K562 (cell line): ENCODE measurements at regions not wholly inside any gene's neighbourhood (a gene's known extent, or its start where the extent isn't known, plus 50 kb on each side); places are given as distances from the start of the nearest gene placed in this dataset.

Experiments
- ATAC-seq: fragments of 200-7000 bp; cut with Tn5 transposase; 3 replicates; pipeline ENCODE4 v1.9.1; 2020; ENCODE audit warnings: moderate library complexity
- BruUV-seq: library from RNA; stranded (reverse); fragments of 400-500 nt; replicated peaks from 2 replicates; lab custom pipeline; 2021; lab: Mats Ljungman, UMichigan
- CTCF ChIA-PET: fragments of 300-600 bp; formaldehyde crosslinking; extraction: SDS; loops from one replicate; lab custom pipeline; 2021; ENCODE audit warnings: low intra/inter-chr PET ratio; lab: Yijun Ruan, JAX
- POLR2A ChIA-PET: fragments of 300-600, 350-650 bp; sonication (Branson Sonifier 250); formaldehyde crosslinking; extraction: SDS; loops from one replicate; lab custom pipeline; 2021; ENCODE audit warnings: antibody characterized with exemption, inconsistent platforms; lab: Yijun Ruan, JAX
- DNase-seq, 4 experiments: peaks; one replicate each; pipeline versions ENCODE4 v3.0.0 to v3.0.0-alpha.2; 2011 to 2018; ENCODE audit warnings: low spot score in 3 of 4, mixed read lengths in 3 of 4; ENCODE audit errors: extremely low read depth in 1 of 4
- FAIRE-seq: peaks from 2 replicates; lab custom pipeline; 2011; peaks lifted over from hg19 to GRCh38; lab: Jason Lieb, UNC
- H2AFZ ChIP-seq: 2 replicates; pipeline ENCODE4 v1.6.0; 2011; ENCODE audit warnings: low read depth, low read length, control low read depth, inconsistent platforms
- H3K27ac ChIP-seq: fragments of 200-600 bp; 3 replicates; pipeline ENCODE4 v1.8.0; 2011; ENCODE audit warnings: low read depth, mild to moderate bottlenecking, control low read depth, inconsistent platforms, low read length, moderate library complexity, mixed read lengths; ENCODE audit errors: extremely low read depth
- H3K27me3 ChIP-seq, 2 experiments: fragments of 300-600 bp in 1 of 2; 2 replicates in 1 of 2; 3 replicates in 1 of 2; pipeline versions ENCODE4 v1.6.0 to v1.8.0; 2011; ENCODE audit warnings: inconsistent platforms in 2 of 2, low read length in 2 of 2, mild to moderate bottlenecking in 1 of 2, mixed read lengths in 1 of 2, moderate library complexity in 1 of 2; ENCODE audit not compliant: control insufficient read depth in 2 of 2, insufficient read depth in 2 of 2
- H3K36me3 ChIP-seq: fragments of 300-600 bp; 3 replicates; pipeline ENCODE4 v1.8.0; 2011; ENCODE audit warnings: mild to moderate bottlenecking, low read length, inconsistent platforms; ENCODE audit not compliant: control insufficient read depth, insufficient read depth
- H3K4me1 ChIP-seq, 2 experiments: fragments of 200-600 bp in 1 of 2; replicated peaks in 1 of 2; 2 replicates in 1 of 2; 3 replicates in 1 of 2; pipeline versions ENCODE4 v1.5.1 to v1.8.0; 2011; ENCODE audit warnings: inconsistent platforms in 2 of 2, low read length in 2 of 2, mild to moderate bottlenecking in 1 of 2, mixed read lengths in 1 of 2, moderate library complexity in 1 of 2; ENCODE audit not compliant: control insufficient read depth in 2 of 2, insufficient read depth in 2 of 2
- H3K4me2 ChIP-seq: 2 replicates; pipeline ENCODE4 v1.6.1; 2011; ENCODE audit warnings: low read length, control low read depth, inconsistent platforms, mixed read lengths; ENCODE audit not compliant: insufficient read depth
- H3K4me3 ChIP-seq: fragments of 200-600 bp; sonication (generic), shearing (Covaris generic); 2 replicates; pipeline ENCODE4 v1.5.1; 2016; ENCODE audit warnings: control low read depth, inconsistent platforms
- H3K79me2 ChIP-seq: fragments of 200-600 bp; 3 replicates; pipeline ENCODE4 v1.8.0; 2011; ENCODE audit warnings: low read length, inconsistent platforms; ENCODE audit not compliant: control insufficient read depth, insufficient read depth
- H3K9ac ChIP-seq, 2 experiments: 2 replicates each; pipeline versions ENCODE4 v1.6.0 to v1.6.1; 2011; ENCODE audit warnings: low read depth in 2 of 2, low read length in 2 of 2, control low read depth in 1 of 2, inconsistent platforms in 1 of 2, mild to moderate bottlenecking in 1 of 2, mixed read lengths in 1 of 2; ENCODE audit not compliant: insufficient read depth in 1 of 2
- H3K9me1 ChIP-seq: one replicate; pipeline ENCODE4 v1.6.0; 2011; ENCODE audit warnings: inconsistent platforms, mild to moderate bottlenecking, low read length, moderate library complexity; ENCODE audit not compliant: control insufficient read depth, insufficient read depth
- H3K9me3 ChIP-seq: replicated peaks from 2 replicates; pipeline ENCODE4 v1.5.1; 2011; ENCODE audit warnings: low read depth, low read length, inconsistent platforms; ENCODE audit not compliant: control insufficient read depth, insufficient read depth
- H4K20me1 ChIP-seq: replicated peaks from 2 replicates; pipeline ENCODE4 v1.6.1; 2011; ENCODE audit warnings: low read length, inconsistent platforms, mixed read lengths; ENCODE audit not compliant: control insufficient read depth, insufficient read depth
- FOXJ2 ChIP-seq: fragments of 200-800 bp; sonication (Bioruptor generic); IDR thresholded peaks from 2 replicates; pipeline ENCODE4 v1.6.1; 2016; ENCODE audit warnings: missing genetic modification characterization, missing compliant biosample characterization
- GTF2A2 ChIP-seq: IDR thresholded peaks from 2 replicates; pipeline ENCODE4 v1.6.1; 2016; ENCODE audit warnings: mild to moderate bottlenecking, missing genetic modification characterization, missing compliant biosample characterization
- HDGF ChIP-seq: fragments of 450-650 bp; IDR thresholded peaks from 2 replicates; pipeline ENCODE4 v1.6.1; 2016
- SIRT6 ChIP-seq: IDR thresholded peaks from one replicate; pipeline ENCODE4 v1.6.1; 2012; ENCODE audit warnings: low read depth, mild to moderate bottlenecking, control low read depth, inconsistent platforms, low read length, moderate library complexity
- SRSF7 ChIP-seq: fragments of 200-400 bp; formaldehyde crosslinking; optimal IDR thresholded peaks from 2 replicates; pipeline ENCODE3; 2017; ENCODE audit warnings: mild to moderate bottlenecking, low read depth, low read length
- STAT5B ChIP-seq: fragments of 250-450 bp; sonication (Bioruptor Pico); IDR thresholded peaks from 2 replicates; pipeline ENCODE4 v1.8.0; 2021; ENCODE audit warnings: mild to moderate bottlenecking, inconsistent platforms
- XRCC5 ChIP-seq: fragments of 200-400 bp; formaldehyde crosslinking; IDR thresholded peaks from 2 replicates; pipeline ENCODE4 v1.6.1; 2017; ENCODE audit warnings: low read depth, mild to moderate bottlenecking, low read length
- ZNF280B ChIP-seq: fragments of 250-450 bp; sonication (Bioruptor Pico); IDR thresholded peaks from 2 replicates; pipeline ENCODE4 v1.5.1; 2021; ENCODE audit warnings: mild to moderate bottlenecking
- ZNF316 ChIP-seq: fragments of 450-650 bp; IDR thresholded peaks from 2 replicates; pipeline ENCODE4 v1.6.1; 2016
- ZNF696 ChIP-seq: fragments of 250-450 bp; sonication (Bioruptor Pico); conservative IDR thresholded peaks from 2 replicates; pipeline ENCODE4 v1.4.0; 2020; ENCODE audit warnings: mild to moderate bottlenecking, moderate library complexity
- WGBS: fragments of 100-300 bp; shearing (Covaris generic); methylation state at CpG from one replicate; pipeline ENCODE4 v1.1.6; 2016; ENCODE audit warnings: low coverage, mixed read lengths; ENCODE audit not compliant: insufficient coverage; ENCODE audit errors: missing lambda C conversion rate; 5-methylcytosine and 5-hydroxymethylcytosine counted together
- in situ Hi-C: fragments of 300-500 bp; cut with MboI; formaldehyde crosslinking; loops from 4 replicates; pipeline ENCODE4 v1.15.0; 2018; ENCODE audit warnings: inconsistent platforms, mixed read lengths
- intact Hi-C: fragments of 100-400 bp; cut with micrococcal nuclease; formaldehyde crosslinking; loops from 2 replicates; pipeline ENCODE4 v1.14.2; 2022
- TF ChIP-seq, protein P1 (sequence below): fragments of 250-450 bp; sonication (Bioruptor Pico); IDR thresholded peaks from 2 replicates; pipeline ENCODE4 v1.8.0; 2021; ENCODE audit warnings: moderate library complexity, mild to moderate bottlenecking, inconsistent platforms
- TF ChIP-seq, protein P2 (sequence below): sonication (generic); formaldehyde crosslinking; IDR thresholded peaks from 2 replicates; pipeline ENCODE4 v1.8.0; 2022; ENCODE audit warnings: mild to moderate bottlenecking, missing genetic modification reagents

DNA sequence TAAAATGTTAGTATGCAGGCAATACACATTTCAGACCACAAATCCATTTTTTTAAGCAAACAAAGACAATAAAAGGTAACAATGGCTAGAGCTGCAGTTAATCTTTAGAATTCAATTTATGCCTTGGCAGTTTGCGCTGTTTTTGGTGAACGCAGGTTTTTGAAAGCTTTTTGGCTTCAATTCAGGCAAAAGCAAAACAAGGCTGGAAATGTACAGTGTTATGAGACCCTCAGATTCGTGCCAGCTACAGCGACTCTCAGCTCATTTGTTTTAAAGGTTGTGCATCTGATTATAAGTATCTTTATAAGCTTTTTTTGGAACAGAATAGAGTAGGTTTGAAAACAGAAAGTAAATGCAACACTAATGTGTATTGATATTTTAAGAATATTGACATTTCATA is 63.6 kb upstream of the SOX1 start:
- Histone ChIP-seq H3K4me3 (no peak overlapping the region), H3K36me3 (no peaks in the 10 kb centered on the region), H3K27me3 (no peaks in the 10 kb centered on the region; a peak in 1 of 5 replicates), H3K9me3 (no peaks in the 10 kb centered on the region), H3K4me1 (no peaks in the 10 kb centered on the region), H3K27ac (no peak overlapping the region), H3K9ac (no peak overlapping the region), H3K9me1 (no peaks in the 10 kb centered on the region), H3K79me2 (no peaks in the 10 kb centered on the region), H4K20me1 (no peaks in the 10 kb centered on the region), H3K4me2 (no peak overlapping the region), H2AFZ (no peak overlapping the region)
- ChIA-PET CTCF (no interaction called here), POLR2A (no interaction called here)
- WGBS = 0% methylated on average over 4 of the region's 4 CpGs
- TF ChIP-seq ZNF280B (CRISPR knock-in tag) (no peak), SIRT6 (no peak), FOXJ2 (tag) (no peak), HDGF (no peak), SRSF7 (no peak), XRCC5 (no peak), STAT5B (CRISPR knock-in tag) (no peak), GTF2A2 (tag) (no peak), ZNF696 (CRISPR knock-in tag) (no peak), ZNF316 (no peak)
- TF ChIP-seq, protein P1, sequence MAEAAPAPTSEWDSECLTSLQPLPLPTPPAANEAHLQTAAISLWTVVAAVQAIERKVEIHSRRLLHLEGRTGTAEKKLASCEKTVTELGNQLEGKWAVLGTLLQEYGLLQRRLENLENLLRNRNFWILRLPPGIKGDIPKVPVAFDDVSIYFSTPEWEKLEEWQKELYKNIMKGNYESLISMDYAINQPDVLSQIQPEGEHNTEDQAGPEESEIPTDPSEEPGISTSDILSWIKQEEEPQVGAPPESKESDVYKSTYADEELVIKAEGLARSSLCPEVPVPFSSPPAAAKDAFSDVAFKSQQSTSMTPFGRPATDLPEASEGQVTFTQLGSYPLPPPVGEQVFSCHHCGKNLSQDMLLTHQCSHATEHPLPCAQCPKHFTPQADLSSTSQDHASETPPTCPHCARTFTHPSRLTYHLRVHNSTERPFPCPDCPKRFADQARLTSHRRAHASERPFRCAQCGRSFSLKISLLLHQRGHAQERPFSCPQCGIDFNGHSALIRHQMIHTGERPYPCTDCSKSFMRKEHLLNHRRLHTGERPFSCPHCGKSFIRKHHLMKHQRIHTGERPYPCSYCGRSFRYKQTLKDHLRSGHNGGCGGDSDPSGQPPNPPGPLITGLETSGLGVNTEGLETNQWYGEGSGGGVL (CRISPR knock-in tag) = no peak
- TF ChIP-seq, protein P2, sequence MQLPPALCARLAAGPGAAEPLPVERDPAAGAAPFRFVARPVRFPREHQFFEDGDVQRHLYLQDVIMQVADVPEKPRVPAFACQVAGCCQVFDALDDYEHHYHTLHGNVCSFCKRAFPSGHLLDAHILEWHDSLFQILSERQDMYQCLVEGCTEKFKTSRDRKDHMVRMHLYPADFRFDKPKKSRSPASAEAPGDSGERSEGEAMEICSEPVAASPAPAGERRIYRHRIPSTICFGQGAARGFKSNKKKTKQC (CRISPR knock-in tag) = no peak
- BruUV-seq = no TSS peak
- in situ Hi-C loops = no loop called here
- intact Hi-C loops = no loop called here
- no peak for ATAC-seq
- DNase-seq = no peak
- no peak for FAIRE-seq
